OCI-LY3 (cell line): ENCODE measurements at regions not wholly inside any gene's neighbourhood (a gene's known extent, or its start where the extent isn't known, plus 50 kb on each side); places are given as distances from the start of the nearest gene placed in this dataset.

ENCODE experiments used
- H2AFZ ChIP-seq: fragments of 200-600, 300-600 bp; shearing (Covaris generic); 2 replicates; pipeline ENCODE4 v1.6.0; 2014; ENCODE audit warnings: antibody characterized with exemption, low read depth, low read length
- H3K27ac ChIP-seq: fragments of 200-600, 300-600 bp; sonication (generic); 2 replicates; pipeline ENCODE4 v1.5.1; 2014; ENCODE audit warnings: mild to moderate bottlenecking, low read length, moderate library complexity, mixed read lengths
- H3K27me3 ChIP-seq: fragments of 200-600, 300-600 bp; sonication (generic); 2 replicates; pipeline ENCODE4 v1.6.1; 2014; ENCODE audit warnings: low read depth, low read length, mixed read lengths
- H3K36me3 ChIP-seq: fragments of 200-600, 300-600 bp; sonication (generic); replicated peaks from 2 replicates; pipeline ENCODE3; 2014; ENCODE audit warnings: low read depth, low read length, mixed read lengths
- H3K4me1 ChIP-seq: fragments of 300-600, 200-600 bp; sonication (generic); 2 replicates; pipeline ENCODE4 v1.6.1; 2014; ENCODE audit warnings: low read length, mixed read lengths
- H3K4me2 ChIP-seq: fragments of 200-600, 300-600 bp; sonication (generic); 2 replicates; pipeline ENCODE4 v1.6.1; 2014; ENCODE audit warnings: low read length, mixed read lengths
- H3K4me3 ChIP-seq: fragments of 300-600, 200-600 bp; sonication (generic); 2 replicates; pipeline ENCODE4 v1.5.1; 2014; ENCODE audit warnings: antibody characterized with exemption, mild to moderate bottlenecking, low read length, moderate library complexity
- H3K79me2 ChIP-seq: fragments of 300-600, 200-600 bp; shearing (Covaris generic); 2 replicates; pipeline ENCODE4 v1.6.1; 2014; ENCODE audit warnings: mild to moderate bottlenecking, low read length, mixed read lengths
- H3K9ac ChIP-seq: fragments of 300-600, 200-600 bp; shearing (Covaris generic); 2 replicates; pipeline ENCODE4 v1.6.0; 2014; ENCODE audit warnings: mild to moderate bottlenecking, low read length, moderate library complexity
- H3K9me3 ChIP-seq: fragments of 200-600, 300-600 bp; shearing (Covaris generic); 2 replicates; pipeline ENCODE4 v1.6.1; 2014; ENCODE audit warnings: low read length, mixed read lengths; ENCODE audit not compliant: insufficient read depth
- H4K20me1 ChIP-seq: fragments of 200-600, 300-600 bp; sonication (generic); 2 replicates; pipeline ENCODE4 v1.6.1; 2016; ENCODE audit warnings: low read length, mixed read lengths; ENCODE audit not compliant: insufficient read depth
- EZH2phosphoT487 ChIP-seq: fragments of 200-600 bp; shearing (Covaris generic); IDR thresholded peaks from 2 replicates; pipeline ENCODE4 v1.6.1; 2018; ENCODE audit warnings: antibody characterized with exemption, mixed run types, low read depth
- TF ChIP-seq, protein P1 (sequence below): fragments of 200-600, 300-600 bp; sonication (generic); IDR thresholded peaks from 2 replicates; pipeline ENCODE4 v1.5.1; 2014; ENCODE audit warnings: antibody characterized with exemption, low read length, low read depth

DNA sequence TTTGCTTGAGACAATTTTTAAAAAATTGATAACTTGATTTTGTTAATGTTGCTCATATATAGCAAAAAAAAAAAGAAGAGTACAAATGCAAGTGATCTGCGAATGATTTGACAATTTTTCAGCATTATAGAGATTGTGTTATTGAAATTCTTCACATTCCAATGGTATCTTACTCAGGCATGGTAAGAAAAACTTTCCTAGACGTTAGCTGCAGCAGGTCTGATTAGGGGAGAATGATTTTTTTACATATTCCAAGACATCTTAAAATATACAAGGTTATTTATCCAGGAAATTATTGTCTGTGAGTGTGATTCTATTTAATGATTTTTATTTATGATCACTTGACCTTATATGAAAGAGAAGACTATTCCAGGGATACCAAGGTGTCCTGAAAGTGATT lies 361.9 kb downstream of the MAT2B start:
- H3K79me2 ChIP-seq = no peaks in the 10 kb centered on the region
- no peaks in the 10 kb centered on the region for H3K9me3 ChIP-seq
- no peaks in the 10 kb centered on the region for H3K27me3 ChIP-seq
- H4K20me1 ChIP-seq = no peaks in the 10 kb centered on the region
- H3K36me3 ChIP-seq = no peaks in the 10 kb centered on the region
- no peak overlapping the region for H3K9ac ChIP-seq
- no peak overlapping the region for H3K27ac ChIP-seq
- H3K4me2 ChIP-seq = no peak overlapping the region
- H3K4me1 ChIP-seq = no peaks in the 10 kb centered on the region
- no peak overlapping the region for H2AFZ ChIP-seq
- TF ChIP-seq EZH2phosphoT487 = no peak
- TF ChIP-seq, protein P1, sequence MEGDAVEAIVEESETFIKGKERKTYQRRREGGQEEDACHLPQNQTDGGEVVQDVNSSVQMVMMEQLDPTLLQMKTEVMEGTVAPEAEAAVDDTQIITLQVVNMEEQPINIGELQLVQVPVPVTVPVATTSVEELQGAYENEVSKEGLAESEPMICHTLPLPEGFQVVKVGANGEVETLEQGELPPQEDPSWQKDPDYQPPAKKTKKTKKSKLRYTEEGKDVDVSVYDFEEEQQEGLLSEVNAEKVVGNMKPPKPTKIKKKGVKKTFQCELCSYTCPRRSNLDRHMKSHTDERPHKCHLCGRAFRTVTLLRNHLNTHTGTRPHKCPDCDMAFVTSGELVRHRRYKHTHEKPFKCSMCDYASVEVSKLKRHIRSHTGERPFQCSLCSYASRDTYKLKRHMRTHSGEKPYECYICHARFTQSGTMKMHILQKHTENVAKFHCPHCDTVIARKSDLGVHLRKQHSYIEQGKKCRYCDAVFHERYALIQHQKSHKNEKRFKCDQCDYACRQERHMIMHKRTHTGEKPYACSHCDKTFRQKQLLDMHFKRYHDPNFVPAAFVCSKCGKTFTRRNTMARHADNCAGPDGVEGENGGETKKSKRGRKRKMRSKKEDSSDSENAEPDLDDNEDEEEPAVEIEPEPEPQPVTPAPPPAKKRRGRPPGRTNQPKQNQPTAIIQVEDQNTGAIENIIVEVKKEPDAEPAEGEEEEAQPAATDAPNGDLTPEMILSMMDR = no peak
- H3K4me3 ChIP-seq = no peak overlapping the region

DNA sequence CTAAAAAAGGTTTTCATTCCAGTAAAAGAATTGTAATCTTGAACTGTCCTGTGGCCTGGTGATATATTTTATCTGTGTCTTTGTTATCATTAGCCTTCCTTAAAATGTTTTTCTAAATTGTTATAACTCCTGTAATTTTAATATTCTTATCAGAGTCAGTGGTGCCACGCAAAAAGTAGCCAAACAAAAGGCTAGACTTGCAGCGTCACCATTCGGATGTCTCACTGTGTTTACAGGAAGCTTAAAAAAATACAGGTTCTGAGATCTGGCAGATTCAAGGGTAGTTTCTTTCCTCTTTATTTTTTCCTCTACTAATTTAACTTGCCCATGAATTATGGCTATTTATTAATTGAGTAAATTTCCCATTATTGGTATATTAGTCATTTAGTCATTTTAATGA lies 362.3 kb downstream of the MAT2B start:
- TF ChIP-seq, protein P1 = no peak
- no peak for TF ChIP-seq EZH2phosphoT487
- no peak overlapping the region for H3K4me2 ChIP-seq
- H4K20me1 ChIP-seq = no peaks in the 10 kb centered on the region
- H3K4me3 ChIP-seq = no peak overlapping the region
- no peaks in the 10 kb centered on the region for H3K4me1 ChIP-seq
- no peak overlapping the region for H2AFZ ChIP-seq
- no peaks in the 10 kb centered on the region for H3K27me3 ChIP-seq
- H3K9me3 ChIP-seq = no peaks in the 10 kb centered on the region
- no peak overlapping the region for H3K27ac ChIP-seq
- H3K9ac ChIP-seq = no peak overlapping the region
- H3K79me2 ChIP-seq = no peaks in the 10 kb centered on the region
- no peaks in the 10 kb centered on the region for H3K36me3 ChIP-seq

DNA sequence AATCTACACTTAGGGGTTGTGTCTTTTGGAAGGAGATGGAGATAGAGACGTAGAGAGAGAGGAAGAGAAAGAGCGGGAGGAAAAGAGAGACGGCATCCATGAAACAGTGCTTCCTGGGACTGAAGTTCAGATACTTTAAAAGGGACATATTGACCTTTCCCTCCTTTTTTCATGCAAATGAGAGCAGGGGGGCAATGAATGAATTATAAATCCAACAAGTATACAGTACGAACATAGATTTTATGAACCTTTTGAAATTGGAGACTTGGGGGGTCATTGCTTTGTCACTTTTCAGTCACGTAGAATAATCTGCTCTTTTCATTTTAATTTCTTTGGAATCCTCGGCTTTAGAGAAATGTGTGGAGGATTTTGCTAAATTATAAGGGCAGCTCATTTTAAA lies 364.2 kb downstream of the MAT2B start:
- Histone ChIP-seq H4K20me1 (no peaks in the 10 kb centered on the region), H3K4me2 (no peak overlapping the region), H3K4me3 (no peak overlapping the region), H2AFZ (no peak overlapping the region), H3K9ac (no peak overlapping the region), H3K27me3 (no peaks in the 10 kb centered on the region), H3K36me3 (no peaks in the 10 kb centered on the region), H3K27ac (no peak overlapping the region), H3K9me3 (no peaks in the 10 kb centered on the region), H3K79me2 (no peaks in the 10 kb centered on the region), H3K4me1 (no peaks in the 10 kb centered on the region)
- TF ChIP-seq, protein P1 = no peak
- TF ChIP-seq EZH2phosphoT487 = no peak

DNA sequence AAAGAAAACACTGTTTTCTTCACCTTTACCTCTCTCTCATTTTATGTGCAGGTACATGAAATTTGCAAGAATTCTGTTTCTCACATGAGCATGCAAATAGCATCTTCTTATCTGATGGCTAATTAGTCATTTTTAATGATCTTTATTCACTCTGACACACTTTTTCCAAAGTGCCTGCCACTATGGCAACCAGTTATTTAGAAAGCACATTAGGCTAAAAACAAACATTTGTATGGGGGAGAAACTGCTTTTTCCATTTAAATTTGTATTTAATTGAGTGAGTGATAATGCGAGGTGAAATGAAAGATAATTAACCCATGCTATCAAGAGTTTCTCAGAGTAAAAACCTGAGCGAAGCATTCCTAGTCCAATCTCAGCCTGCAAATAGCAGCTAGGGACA lies 365.0 kb downstream of the MAT2B start:
- no peaks in the 10 kb centered on the region for H3K36me3 ChIP-seq
- H3K27ac ChIP-seq = no peak overlapping the region
- no peaks in the 10 kb centered on the region for H3K4me1 ChIP-seq
- H4K20me1 ChIP-seq = no peaks in the 10 kb centered on the region
- H2AFZ ChIP-seq = no peak overlapping the region
- no peak overlapping the region for H3K4me2 ChIP-seq
- no peaks in the 10 kb centered on the region for H3K79me2 ChIP-seq
- no peak overlapping the region for H3K4me3 ChIP-seq
- no peaks in the 10 kb centered on the region for H3K9me3 ChIP-seq
- no peak overlapping the region for H3K9ac ChIP-seq
- TF ChIP-seq EZH2phosphoT487 = no peak
- TF ChIP-seq, protein P1 = no peak
- H3K27me3 ChIP-seq = no peaks in the 10 kb centered on the region
